ENCODE measurements at regions not wholly inside any gene's neighbourhood (a gene's known extent, or its start where the extent isn't known, plus 50 kb on each side); places are given as distances from the start of the nearest gene placed in this dataset.

DNA sequence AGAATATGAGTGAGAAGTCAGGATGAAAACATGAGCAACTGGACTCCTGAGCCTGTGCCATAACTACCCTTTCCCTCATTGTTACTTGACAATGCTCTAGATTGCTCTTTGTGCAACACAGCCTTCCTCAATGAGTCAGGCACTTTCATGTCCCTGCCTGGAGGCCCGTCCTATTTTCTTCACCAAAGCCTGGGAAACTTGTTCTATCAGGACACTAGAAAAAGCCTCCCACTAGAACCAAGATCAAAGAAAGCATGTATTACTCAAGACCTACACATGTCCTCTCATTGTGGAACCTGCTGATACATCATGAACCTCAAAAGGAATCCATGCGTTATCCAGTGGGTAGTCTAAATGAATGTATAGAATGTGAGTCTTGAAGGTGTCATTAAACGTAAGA is 624.5 kb downstream of the TOX3 start:
- TF ChIP-seq CTCF (IDR thresholded peaks at IDR 0.05) (no peak), POLR2AphosphoS5 (IDR thresholded peaks at IDR 0.05) (no peak), POLR2A (IDR thresholded peaks at IDR 0.05) (no peak), EP300 (IDR thresholded peaks at IDR 0.05; ENCODE audit: low read depth) (no peak)

All from transverse colon (tissue), 4 donors.